IPS-11a (cell line): ENCODE measurements at regions not wholly inside any gene's neighbourhood (a gene's known extent, or its start where the extent isn't known, plus 50 kb on each side); places are given as distances from the start of the nearest gene placed in this dataset.

Experiments
- H3K4me3 ChIP-seq: one replicate; pipeline ENCODE4 v1.5.1; 2013; ENCODE audit warnings: low read depth, low read length, control low read depth

- no peak overlapping the region for H3K4me3 ChIP-seq
Measured at GRCh38 chr4:41426539-41426938, 111.4 kb upstream of the LIMCH1 start.

- H3K4me3 ChIP-seq = no peak overlapping the region
Measured at GRCh38 chr4:41427306-41427882, 110.6 kb upstream of the LIMCH1 start.

GRCh38 chr4:41427931-41428600 lies 109.9 kb upstream of the LIMCH1 start:
- no peak overlapping the region for H3K4me3 ChIP-seq

- no peak overlapping the region for H3K4me3 ChIP-seq
Measured at GRCh38 chr4:41428601-41429279, 109.2 kb upstream of the LIMCH1 start.

- H3K4me3 ChIP-seq = no peak overlapping the region
Measured at GRCh38 chr4:41429280-41429669, 108.7 kb upstream of the LIMCH1 start.

- H3K4me3 ChIP-seq = no peak overlapping the region
Measured at GRCh38 chr4:41430792-41431191, 107.2 kb upstream of the LIMCH1 start.

GRCh38 chr4:41431276-41431675 lies 106.7 kb upstream of the LIMCH1 start:
- no peak overlapping the region for H3K4me3 ChIP-seq

- no peak overlapping the region for H3K4me3 ChIP-seq
Measured at GRCh38 chr4:41432219-41432618, 105.7 kb upstream of the LIMCH1 start.

GRCh38 chr4:41432881-41433280 lies 105.1 kb upstream of the LIMCH1 start:
- H3K4me3 ChIP-seq = no peak overlapping the region

GRCh38 chr4:41433361-41433760 lies 104.6 kb upstream of the LIMCH1 start:
- H3K4me3 ChIP-seq = no peak overlapping the region

GRCh38 chr4:41435510-41435909 lies 102.4 kb upstream of the LIMCH1 start:
- no peak overlapping the region for H3K4me3 ChIP-seq

- H3K4me3 ChIP-seq = no peak overlapping the region
Measured at GRCh38 chr4:41436419-41436818, 101.5 kb upstream of the LIMCH1 start.

GRCh38 chr4:41437111-41437536 lies 100.8 kb upstream of the LIMCH1 start:
- H3K4me3 ChIP-seq = no peak overlapping the region

- no peak overlapping the region for H3K4me3 ChIP-seq
Measured at GRCh38 chr4:41438931-41439297, 99.0 kb upstream of the LIMCH1 start.

- H3K4me3 ChIP-seq = no peak overlapping the region
Measured at GRCh38 chr4:41442810-41443209, 95.1 kb upstream of the LIMCH1 start.

- H3K4me3 ChIP-seq = no peak overlapping the region
Measured at GRCh38 chr4:41443340-41444079, 94.4 kb upstream of the LIMCH1 start.

- H3K4me3 ChIP-seq = no peak overlapping the region
Measured at GRCh38 chr4:41446391-41446790, 91.6 kb upstream of the LIMCH1 start.

GRCh38 chr4:41446981-41447725 lies 90.8 kb upstream of the LIMCH1 start:
- H3K4me3 ChIP-seq = no peak overlapping the region

- no peak overlapping the region for H3K4me3 ChIP-seq
Measured at GRCh38 chr4:41448934-41449333, 89.0 kb upstream of the LIMCH1 start.

- no peak overlapping the region for H3K4me3 ChIP-seq
Measured at GRCh38 chr4:41451961-41452360, 86.0 kb upstream of the LIMCH1 start.
